ENCODE measurements at regions not wholly inside any gene's neighbourhood (a gene's known extent, or its start where the extent isn't known, plus 50 kb on each side); places are given as distances from the start of the nearest gene placed in this dataset.

GRCh38 chr5:28374492-28374967 lies 1336.1 kb upstream of the CDH9 start:
- intact Hi-C loops (cut with DNase I; ENCODE audit: low total_unique reads): no loop called here
- no peak overlapping the region for H3K4me3 ChIP-seq
- H3K27me3 ChIP-seq: no peaks in the 10 kb centered on the region
- H3K4me1 ChIP-seq: no peaks in the 10 kb centered on the region
- no peak overlapping the region for H3K27ac ChIP-seq
- H3K9me3 ChIP-seq: peaks cover 0 to 6% of the 10 kb centered on the region in 2 donors
- H3K36me3 ChIP-seq: no peaks in the 10 kb centered on the region
- no peak for DNase-seq (ENCODE audit: low spot score in 2 of 2)
- TF ChIP-seq CTCF (IDR thresholded peaks at IDR 0.05) (no peak), POLR2A (IDR thresholded peaks at IDR 0.05) (no peak), POLR2AphosphoS5 (IDR thresholded peaks at IDR 0.05) (no peak)

- Histone ChIP-seq H3K4me3 (no peak overlapping the region), H3K27me3 (no peaks in the 10 kb centered on the region), H3K36me3 (no peaks in the 10 kb centered on the region), H3K27ac (no peak overlapping the region), H3K9me3 (peaks cover 0 to 6% of the 10 kb centered on the region in 2 donors), H3K4me1 (no peaks in the 10 kb centered on the region)
- intact Hi-C loops (cut with DNase I; ENCODE audit: low total_unique reads): no loop called here
- no peak for DNase-seq (ENCODE audit: low spot score in 2 of 2)
- TF ChIP-seq POLR2AphosphoS5 (IDR thresholded peaks at IDR 0.05) (no peak), CTCF (IDR thresholded peaks at IDR 0.05) (no peak), POLR2A (IDR thresholded peaks at IDR 0.05) (no peak)
These were observed 1332.5 kb upstream of the CDH9 start for GRCh38 chr5:28370896-28371295.

- Histone ChIP-seq H3K27ac (no peak overlapping the region), H3K27me3 (no peaks in the 10 kb centered on the region), H3K36me3 (no peaks in the 10 kb centered on the region), H3K9me3 (peaks cover 0 to under 1% of the 10 kb centered on the region in 2 donors), H3K4me3 (no peak overlapping the region), H3K4me1 (no peaks in the 10 kb centered on the region)
- intact Hi-C loops (cut with DNase I; ENCODE audit: low total_unique reads): no loop called here
- TF ChIP-seq POLR2A (IDR thresholded peaks at IDR 0.05) (no peak), CTCF (IDR thresholded peaks at IDR 0.05) (no peak), POLR2AphosphoS5 (IDR thresholded peaks at IDR 0.05) (no peak)
- DNase-seq (ENCODE audit: low spot score in 2 of 2): no peak
These were observed 1331.0 kb upstream of the CDH9 start for GRCh38 chr5:28369418-28369817.

GRCh38 chr5:28355831-28356230 lies 1317.4 kb upstream of the CDH9 start:
- DNase-seq (ENCODE audit: low spot score in 2 of 2): no peak
- H3K4me1 ChIP-seq: no peaks in the 10 kb centered on the region
- H3K27ac ChIP-seq: no peak overlapping the region
- TF ChIP-seq CTCF (IDR thresholded peaks at IDR 0.05) (no peak), POLR2A (IDR thresholded peaks at IDR 0.05) (no peak), POLR2AphosphoS5 (IDR thresholded peaks at IDR 0.05) (no peak)
- H3K27me3 ChIP-seq: no peaks in the 10 kb centered on the region
- intact Hi-C loops (cut with DNase I; ENCODE audit: low total_unique reads): no loop called here
- H3K9me3 ChIP-seq: no peaks in the 10 kb centered on the region
- H3K36me3 ChIP-seq: no peaks in the 10 kb centered on the region
- no peak overlapping the region for H3K4me3 ChIP-seq

GRCh38 chr5:28346696-28347095 lies 1308.3 kb upstream of the CDH9 start:
- Histone ChIP-seq H3K27ac (no peak overlapping the region), H3K36me3 (no peaks in the 10 kb centered on the region), H3K4me1 (no peaks in the 10 kb centered on the region), H3K4me3 (no peak overlapping the region), H3K9me3 (no peaks in the 10 kb centered on the region), H3K27me3 (no peaks in the 10 kb centered on the region)
- intact Hi-C loops (cut with DNase I; ENCODE audit: low total_unique reads): no loop called here
- DNase-seq (ENCODE audit: low spot score in 2 of 2): no peak
- TF ChIP-seq CTCF (IDR thresholded peaks at IDR 0.05) (no peak), POLR2AphosphoS5 (IDR thresholded peaks at IDR 0.05) (no peak), POLR2A (IDR thresholded peaks at IDR 0.05) (no peak)
